DLD1 (cell line): ENCODE measurements at regions not wholly inside any gene's neighbourhood (a gene's known extent, or its start where the extent isn't known, plus 50 kb on each side); places are given as distances from the start of the nearest gene placed in this dataset.

Source experiments
- in situ Hi-C: cut with HindIII; loops from 2 replicates; pipeline ENCODE4 v1.10.0; 2017; ENCODE audit warnings: low sequenced_read_pairs

- in situ Hi-C loops: no loop called here
Observed at GRCh38 chr2:23091019-23091418, 294.0 kb upstream of the KLHL29 start.

GRCh38 chr2:23091900-23092299 lies 293.1 kb upstream of the KLHL29 start:
- in situ Hi-C loops: no loop called here

- in situ Hi-C loops: no loop called here
Observed at GRCh38 chr2:23092831-23093230, 292.1 kb upstream of the KLHL29 start.

GRCh38 chr2:23093513-23093912 lies 291.5 kb upstream of the KLHL29 start:
- in situ Hi-C loops: no loop called here

- in situ Hi-C loops: no loop called here
Observed at GRCh38 chr2:23096906-23097602, 287.9 kb upstream of the KLHL29 start.

GRCh38 chr2:23100406-23100805 lies 284.6 kb upstream of the KLHL29 start:
- in situ Hi-C loops: loop anchor here (25.0 kb wide), 1 partner anchor 188 kb away; no protein-coding TSS in a partner anchor

- in situ Hi-C loops: loop anchor here (25.0 kb wide), 1 partner anchor 194 kb away; no protein-coding TSS in a partner anchor
Observed at GRCh38 chr2:23106242-23106785, 278.7 kb upstream of the KLHL29 start.

GRCh38 chr2:23107327-23107941 lies 277.5 kb upstream of the KLHL29 start:
- in situ Hi-C loops: loop anchor here (25.0 kb wide), 1 partner anchor 195 kb away; no protein-coding TSS in a partner anchor

GRCh38 chr2:23111263-23111662 lies 273.7 kb upstream of the KLHL29 start:
- in situ Hi-C loops: loop anchor here (25.0 kb wide), 1 partner anchor 199 kb away; no protein-coding TSS in a partner anchor

GRCh38 chr2:23112517-23112916 lies 272.5 kb upstream of the KLHL29 start:
- in situ Hi-C loops: loop anchor here (25.0 kb wide), 1 partner anchor 200 kb away; no protein-coding TSS in a partner anchor

- in situ Hi-C loops: loop anchor here (25.0 kb wide), 1 partner anchor 202 kb away; no protein-coding TSS in a partner anchor
Observed at GRCh38 chr2:23114299-23114698, 270.7 kb upstream of the KLHL29 start.

GRCh38 chr2:23118313-23118712 lies 266.7 kb upstream of the KLHL29 start:
- in situ Hi-C loops: loop anchor here (25.0 kb wide), 1 partner anchor 206 kb away; no protein-coding TSS in a partner anchor

GRCh38 chr2:23118894-23119293 lies 266.1 kb upstream of the KLHL29 start:
- in situ Hi-C loops: loop anchor here (25.0 kb wide), 1 partner anchor 207 kb away; no protein-coding TSS in a partner anchor

- in situ Hi-C loops: loop anchor here (25.0 kb wide), 1 partner anchor 208 kb away; no protein-coding TSS in a partner anchor
Observed at GRCh38 chr2:23120161-23120560, 264.8 kb upstream of the KLHL29 start.

- in situ Hi-C loops: loop anchor here (25.0 kb wide), 1 partner anchor 210 kb away; no protein-coding TSS in a partner anchor
Observed at GRCh38 chr2:23121968-23122648, 262.9 kb upstream of the KLHL29 start.

- in situ Hi-C loops: loop anchor here (25.0 kb wide), 1 partner anchor 210 kb away; no protein-coding TSS in a partner anchor
Observed at GRCh38 chr2:23122681-23123215, 262.2 kb upstream of the KLHL29 start.

GRCh38 chr2:23123686-23124085 lies 261.3 kb upstream of the KLHL29 start:
- in situ Hi-C loops: loop anchor here (25.0 kb wide), 1 partner anchor 211 kb away; no protein-coding TSS in a partner anchor

GRCh38 chr2:23124214-23124750 lies 260.7 kb upstream of the KLHL29 start:
- in situ Hi-C loops: loop anchor here (25.0 kb wide), 1 partner anchor 212 kb away; no protein-coding TSS in a partner anchor

- in situ Hi-C loops: no loop called here
Observed at GRCh38 chr2:23127465-23127864, 257.5 kb upstream of the KLHL29 start.

GRCh38 chr2:23128684-23129292 lies 256.2 kb upstream of the KLHL29 start:
- in situ Hi-C loops: no loop called here
